Nephron progenitor cell (in vitro differentiated cells): ENCODE measurements at regions not wholly inside any gene's neighbourhood (a gene's known extent, or its start where the extent isn't known, plus 50 kb on each side); places are given as distances from the start of the nearest gene placed in this dataset.
A peak's percentile ranks its signal among the peaks of the same experiment; 100 is the strongest.
"Not testable (repeated sequence)": the region's sequence is repeated elsewhere in the genome, so short reads cannot be mapped to it uniquely, and the experiment has no call there.

Experiments
- DNase-seq: peaks from one replicate; pipeline ENCODE4 v3.0.0; 2021
- H3K27ac Mint-ChIP-seq: 2 replicates; pipeline ENCODE4 v1.8.0; 2021; ENCODE audit warnings: mild to moderate bottlenecking, moderate library complexity, mixed read lengths
- H3K27me3 Mint-ChIP-seq: 2 replicates; pipeline ENCODE4 v1.8.0; 2021; ENCODE audit warnings: mild to moderate bottlenecking, low read depth, mixed read lengths; ENCODE audit not compliant: poor library complexity
- H3K36me3 Mint-ChIP-seq: 2 replicates; pipeline ENCODE4 v1.8.0; 2021; ENCODE audit warnings: low read depth, mixed read lengths
- H3K4me1 Mint-ChIP-seq: 2 replicates; pipeline ENCODE4 v1.8.0; 2021; ENCODE audit warnings: mixed read lengths
- H3K4me3 Mint-ChIP-seq: 2 replicates; pipeline ENCODE4 v1.8.0; 2021; ENCODE audit warnings: mild to moderate bottlenecking, moderate library complexity, mixed read lengths
- H3K9me3 Mint-ChIP-seq: 2 replicates; pipeline ENCODE4 v1.8.0; 2021; ENCODE audit warnings: mild to moderate bottlenecking, moderate library complexity, mixed read lengths

GRCh38 chr15:32536507-32537172 lies 56.6 kb upstream of the GOLGA8N start:
- H3K27ac Mint-ChIP-seq = not testable (repeated sequence)

GRCh38 chr15:32536057-32536493 lies 57.2 kb upstream of the GOLGA8N start:
- H3K36me3 Mint-ChIP-seq, H3K27me3 Mint-ChIP-seq, H3K27ac Mint-ChIP-seq, DNase-seq, H3K4me3 Mint-ChIP-seq, H3K4me1 Mint-ChIP-seq, H3K9me3 Mint-ChIP-seq: not testable (repeated sequence)

More at GRCh38 chr15:32536507-32537172, 56.6 kb upstream of the GOLGA8N start:
- H3K9me3 Mint-ChIP-seq, H3K36me3 Mint-ChIP-seq, H3K27me3 Mint-ChIP-seq, H3K4me1 Mint-ChIP-seq: not testable (repeated sequence)
- peak overlapping the region; percentile 63 for H3K4me3 Mint-ChIP-seq
- peak; percentile 42 for DNase-seq

GRCh38 chr15:32535150-32535898 lies 57.9 kb upstream of the GOLGA8N start:
- H3K4me1 Mint-ChIP-seq, H3K36me3 Mint-ChIP-seq, H3K27ac Mint-ChIP-seq, H3K27me3 Mint-ChIP-seq, H3K4me3 Mint-ChIP-seq, DNase-seq, H3K9me3 Mint-ChIP-seq: not testable (repeated sequence)

GRCh38 chr15:32522900-32523299 lies 67.5 kb upstream of the GOLGA8O start:
- not testable (repeated sequence) for H3K27me3 Mint-ChIP-seq, H3K4me3 Mint-ChIP-seq, DNase-seq, H3K27ac Mint-ChIP-seq, H3K4me1 Mint-ChIP-seq, H3K9me3 Mint-ChIP-seq
- H3K36me3 Mint-ChIP-seq = peaks cover 15% of the 10 kb centered on the region

GRCh38 chr15:32522421-32522820 lies 67.0 kb upstream of the GOLGA8O start:
- H3K4me1 Mint-ChIP-seq, H3K9me3 Mint-ChIP-seq: not testable (repeated sequence)
- peaks cover 15% of the 10 kb centered on the region for H3K36me3 Mint-ChIP-seq

GRCh38 chr15:32518976-32519375 lies 63.5 kb upstream of the GOLGA8O start:
- not testable (repeated sequence) for H3K27ac Mint-ChIP-seq, DNase-seq, H3K9me3 Mint-ChIP-seq, H3K27me3 Mint-ChIP-seq, H3K4me3 Mint-ChIP-seq, H3K4me1 Mint-ChIP-seq
- H3K36me3 Mint-ChIP-seq = peaks cover 15% of the 10 kb centered on the region

More at GRCh38 chr15:32522421-32522820, 67.0 kb upstream of the GOLGA8O start:
- H3K27me3 Mint-ChIP-seq, DNase-seq, H3K4me3 Mint-ChIP-seq, H3K27ac Mint-ChIP-seq: not testable (repeated sequence)

GRCh38 chr15:32518013-32518412 lies 62.6 kb upstream of the GOLGA8O start:
- not testable (repeated sequence) for DNase-seq, H3K9me3 Mint-ChIP-seq, H3K27ac Mint-ChIP-seq, H3K4me1 Mint-ChIP-seq, H3K4me3 Mint-ChIP-seq, H3K27me3 Mint-ChIP-seq
- peaks cover 15% of the 10 kb centered on the region for H3K36me3 Mint-ChIP-seq

GRCh38 chr15:32516954-32517353 lies 61.5 kb upstream of the GOLGA8O start:
- H3K27ac Mint-ChIP-seq, H3K27me3 Mint-ChIP-seq, H3K4me1 Mint-ChIP-seq, H3K9me3 Mint-ChIP-seq, DNase-seq, H3K4me3 Mint-ChIP-seq: not testable (repeated sequence)
- H3K36me3 Mint-ChIP-seq = peaks cover 15% of the 10 kb centered on the region

- H3K4me3 Mint-ChIP-seq, H3K9me3 Mint-ChIP-seq, H3K36me3 Mint-ChIP-seq, H3K4me1 Mint-ChIP-seq, DNase-seq, H3K27ac Mint-ChIP-seq, H3K27me3 Mint-ChIP-seq: not testable (repeated sequence)
Measured at GRCh38 chr15:32513378-32513777, 57.9 kb upstream of the GOLGA8O start.

- H3K9me3 Mint-ChIP-seq, H3K4me1 Mint-ChIP-seq, H3K27me3 Mint-ChIP-seq, H3K27ac Mint-ChIP-seq, H3K4me3 Mint-ChIP-seq, H3K36me3 Mint-ChIP-seq, DNase-seq: not testable (repeated sequence)
Measured at GRCh38 chr15:32510027-32510426, 54.6 kb upstream of the GOLGA8O start.

- not testable (repeated sequence) for H3K27me3 Mint-ChIP-seq, H3K4me1 Mint-ChIP-seq, H3K27ac Mint-ChIP-seq, H3K4me3 Mint-ChIP-seq, H3K9me3 Mint-ChIP-seq, DNase-seq, H3K36me3 Mint-ChIP-seq
Measured at GRCh38 chr15:32508081-32508480, 52.6 kb upstream of the GOLGA8O start.

- not testable (repeated sequence) for H3K9me3 Mint-ChIP-seq, DNase-seq, H3K27me3 Mint-ChIP-seq, H3K4me3 Mint-ChIP-seq, H3K4me1 Mint-ChIP-seq, H3K36me3 Mint-ChIP-seq, H3K27ac Mint-ChIP-seq
Measured at GRCh38 chr15:32506787-32507186, 51.4 kb upstream of the GOLGA8O start.

GRCh38 chr15:32505633-32506032 lies 50.2 kb upstream of the GOLGA8O start:
- not testable (repeated sequence) for H3K27ac Mint-ChIP-seq, H3K36me3 Mint-ChIP-seq, H3K4me1 Mint-ChIP-seq, H3K4me3 Mint-ChIP-seq, DNase-seq, H3K9me3 Mint-ChIP-seq, H3K27me3 Mint-ChIP-seq
